ENCODE measurements at regions not wholly inside any gene's neighbourhood (a gene's known extent, or its start where the extent isn't known, plus 50 kb on each side); places are given as distances from the start of the nearest gene placed in this dataset.

- H3K4ac ChIP-seq (ENCODE audit: low read depth, low read length), result no peak overlapping the region
- DNase-seq, result no peak
- H2AFZ ChIP-seq (ENCODE audit: insufficient read depth, low read length, poor library complexity), result no peak overlapping the region
Measured at GRCh38 chr2:137797641-137798040, 166.6 kb upstream of the HNMT start.

GRCh38 chr2:137799600-137799999, 164.7 kb upstream of the HNMT start:
- Histone ChIP-seq H2AFZ (ENCODE audit: insufficient read depth, low read length, poor library complexity) (no peak overlapping the region), H3K9ac (ENCODE audit: low read length) (no peak overlapping the region), H2BK12ac (ENCODE audit: low read length) (no peak overlapping the region), H2AK5ac (ENCODE audit: low read length) (no peak overlapping the region), H3K79me1 (ENCODE audit: low read length) (no peaks in the 10 kb centered on the region), H4K12ac (ENCODE audit: low read depth, low read length) (no peak overlapping the region), H3K36me3 (ENCODE audit: control insufficient read depth in 1 of 2, insufficient read depth in 2 of 2, low read length in 2 of 2) (no peaks in the 10 kb centered on the region), H4K8ac (ENCODE audit: low read depth, low read length) (no peak overlapping the region), H3K9me3 (ENCODE audit: insufficient read depth, low read depth, low read length) (peaks cover 6% of the 10 kb centered on the region), H3K79me2 (ENCODE audit: control insufficient read depth, insufficient read depth, low read length, poor library complexity) (no peaks in the 10 kb centered on the region), H3K4ac (ENCODE audit: low read depth, low read length) (no peak overlapping the region), H4K91ac (ENCODE audit: low read depth, low read length) (no peak overlapping the region), H3K27ac (ENCODE audit: low read depth, low read length) (no peak overlapping the region), H2BK120ac (ENCODE audit: insufficient read depth, low read length, poor library complexity) (no peak overlapping the region), H3K4me2 (ENCODE audit: low read length) (no peak overlapping the region), H3K27me3 (ENCODE audit: insufficient read depth, low read length) (no peaks in the 10 kb centered on the region), H3K14ac (ENCODE audit: low read length) (no peak overlapping the region), H3K4me1 (ENCODE audit: control insufficient read depth in 1 of 2, insufficient read depth in 2 of 2, low read length in 2 of 2) (no peaks in the 10 kb centered on the region), H3K4me3 (ENCODE audit: low read depth, low read length) (no peak overlapping the region), H2BK5ac (ENCODE audit: low read depth, low read length, poor library complexity) (no peak overlapping the region), H3K23ac (ENCODE audit: low read length) (no peak overlapping the region), H3K18ac (ENCODE audit: low read length) (no peak overlapping the region)
- no peak for DNase-seq
- WGBS (ENCODE audit: extremely low coverage, insufficient coverage, insufficient read length), result no CpG with 5 or more reads among the region's 5 CpGs

More at GRCh38 chr2:137797641-137798040, 166.6 kb upstream of the HNMT start:
- H3K27ac ChIP-seq (ENCODE audit: low read depth, low read length), result no peak overlapping the region
- no peak overlapping the region for H2BK12ac ChIP-seq (ENCODE audit: low read length)
- H3K23ac ChIP-seq (ENCODE audit: low read length), result no peak overlapping the region
- H3K14ac ChIP-seq (ENCODE audit: low read length), result no peak overlapping the region
- no peaks in the 10 kb centered on the region for H3K36me3 ChIP-seq (ENCODE audit: control insufficient read depth in 1 of 2, insufficient read depth in 2 of 2, low read length in 2 of 2)
- no peak overlapping the region for H3K18ac ChIP-seq (ENCODE audit: low read length)
- H2BK120ac ChIP-seq (ENCODE audit: insufficient read depth, low read length, poor library complexity), result no peak overlapping the region
- no peak overlapping the region for H2AK5ac ChIP-seq (ENCODE audit: low read length)
- no peak overlapping the region for H3K4me2 ChIP-seq (ENCODE audit: low read length)
- no peaks in the 10 kb centered on the region for H3K79me2 ChIP-seq (ENCODE audit: control insufficient read depth, insufficient read depth, low read length, poor library complexity)
- no peak overlapping the region for H3K4me3 ChIP-seq (ENCODE audit: low read depth, low read length)
- H3K9ac ChIP-seq (ENCODE audit: low read length), result no peak overlapping the region
- H4K8ac ChIP-seq (ENCODE audit: low read depth, low read length), result no peak overlapping the region
- H4K91ac ChIP-seq (ENCODE audit: low read depth, low read length), result no peak overlapping the region
- peaks cover 6% of the 10 kb centered on the region for H3K9me3 ChIP-seq (ENCODE audit: insufficient read depth, low read depth, low read length)
- H2BK5ac ChIP-seq (ENCODE audit: low read depth, low read length, poor library complexity), result no peak overlapping the region
- no peak overlapping the region for H4K12ac ChIP-seq (ENCODE audit: low read depth, low read length)
- no peaks in the 10 kb centered on the region for H3K4me1 ChIP-seq (ENCODE audit: control insufficient read depth in 1 of 2, insufficient read depth in 2 of 2, low read length in 2 of 2)
- no peaks in the 10 kb centered on the region for H3K79me1 ChIP-seq (ENCODE audit: low read length)
- H3K27me3 ChIP-seq (ENCODE audit: insufficient read depth, low read length), result no peaks in the 10 kb centered on the region

- Histone ChIP-seq H3K23ac (ENCODE audit: low read length) (no peak overlapping the region), H3K9ac (ENCODE audit: low read length) (no peak overlapping the region), H3K79me2 (ENCODE audit: control insufficient read depth, insufficient read depth, low read length, poor library complexity) (no peaks in the 10 kb centered on the region), H4K8ac (ENCODE audit: low read depth, low read length) (no peak overlapping the region), H2BK12ac (ENCODE audit: low read length) (no peak overlapping the region), H3K36me3 (ENCODE audit: control insufficient read depth in 1 of 2, insufficient read depth in 2 of 2, low read length in 2 of 2) (no peaks in the 10 kb centered on the region), H3K27me3 (ENCODE audit: insufficient read depth, low read length) (no peaks in the 10 kb centered on the region), H3K4ac (ENCODE audit: low read depth, low read length) (no peak overlapping the region), H3K4me2 (ENCODE audit: low read length) (no peak overlapping the region), H3K14ac (ENCODE audit: low read length) (no peak overlapping the region), H4K91ac (ENCODE audit: low read depth, low read length) (no peak overlapping the region), H3K18ac (ENCODE audit: low read length) (no peak overlapping the region), H4K12ac (ENCODE audit: low read depth, low read length) (no peak overlapping the region), H2AK5ac (ENCODE audit: low read length) (no peak overlapping the region), H3K4me1 (ENCODE audit: control insufficient read depth in 1 of 2, insufficient read depth in 2 of 2, low read length in 2 of 2) (no peaks in the 10 kb centered on the region), H2BK120ac (ENCODE audit: insufficient read depth, low read length, poor library complexity) (no peak overlapping the region), H3K9me3 (ENCODE audit: insufficient read depth, low read depth, low read length) (peaks cover 6% of the 10 kb centered on the region), H2AFZ (ENCODE audit: insufficient read depth, low read length, poor library complexity) (no peak overlapping the region), H2BK5ac (ENCODE audit: low read depth, low read length, poor library complexity) (no peak overlapping the region), H3K79me1 (ENCODE audit: low read length) (no peaks in the 10 kb centered on the region), H3K4me3 (ENCODE audit: low read depth, low read length) (no peak overlapping the region), H3K27ac (ENCODE audit: low read depth, low read length) (no peak overlapping the region)
- no CpG with 5 or more reads among the region's 2 CpGs for WGBS (ENCODE audit: extremely low coverage, insufficient coverage, insufficient read length)
- DNase-seq, result no peak
Measured at GRCh38 chr2:137800386-137800785, 163.9 kb upstream of the HNMT start.

GRCh38 chr2:137801228-137801627, 163.0 kb upstream of the HNMT start:
- H2BK5ac ChIP-seq (ENCODE audit: low read depth, low read length, poor library complexity), result no peak overlapping the region
- no peak overlapping the region for H2BK12ac ChIP-seq (ENCODE audit: low read length)
- no peak overlapping the region for H2AK5ac ChIP-seq (ENCODE audit: low read length)
- H3K9ac ChIP-seq (ENCODE audit: low read length), result no peak overlapping the region
- H3K27ac ChIP-seq (ENCODE audit: low read depth, low read length), result no peak overlapping the region
- H3K4ac ChIP-seq (ENCODE audit: low read depth, low read length), result no peak overlapping the region
- H3K4me2 ChIP-seq (ENCODE audit: low read length), result no peak overlapping the region
- H3K18ac ChIP-seq (ENCODE audit: low read length), result no peak overlapping the region
- no peak overlapping the region for H3K23ac ChIP-seq (ENCODE audit: low read length)
- no peak overlapping the region for H4K12ac ChIP-seq (ENCODE audit: low read depth, low read length)
- no peak overlapping the region for H3K4me3 ChIP-seq (ENCODE audit: low read depth, low read length)
- H2AFZ ChIP-seq (ENCODE audit: insufficient read depth, low read length, poor library complexity), result no peak overlapping the region
- no peaks in the 10 kb centered on the region for H3K27me3 ChIP-seq (ENCODE audit: insufficient read depth, low read length)
- no peaks in the 10 kb centered on the region for H3K79me1 ChIP-seq (ENCODE audit: low read length)
- H3K79me2 ChIP-seq (ENCODE audit: control insufficient read depth, insufficient read depth, low read length, poor library complexity), result no peaks in the 10 kb centered on the region
- H3K14ac ChIP-seq (ENCODE audit: low read length), result no peak overlapping the region
- peaks cover 6% of the 10 kb centered on the region for H3K9me3 ChIP-seq (ENCODE audit: insufficient read depth, low read depth, low read length)
- no peak overlapping the region for H4K8ac ChIP-seq (ENCODE audit: low read depth, low read length)
- H2BK120ac ChIP-seq (ENCODE audit: insufficient read depth, low read length, poor library complexity), result no peak overlapping the region
- no peak overlapping the region for H4K91ac ChIP-seq (ENCODE audit: low read depth, low read length)
- no peak for DNase-seq
- no peaks in the 10 kb centered on the region for H3K4me1 ChIP-seq (ENCODE audit: control insufficient read depth in 1 of 2, insufficient read depth in 2 of 2, low read length in 2 of 2)
- H3K36me3 ChIP-seq (ENCODE audit: control insufficient read depth in 1 of 2, insufficient read depth in 2 of 2, low read length in 2 of 2), result no peaks in the 10 kb centered on the region

- Histone ChIP-seq H3K4me2 (ENCODE audit: low read length) (no peak overlapping the region), H2BK120ac (ENCODE audit: insufficient read depth, low read length, poor library complexity) (no peak overlapping the region), H4K12ac (ENCODE audit: low read depth, low read length) (no peak overlapping the region), H4K91ac (ENCODE audit: low read depth, low read length) (no peak overlapping the region), H3K14ac (ENCODE audit: low read length) (no peak overlapping the region), H2BK5ac (ENCODE audit: low read depth, low read length, poor library complexity) (no peak overlapping the region), H3K79me1 (ENCODE audit: low read length) (no peaks in the 10 kb centered on the region), H3K9me3 (ENCODE audit: insufficient read depth, low read depth, low read length) (peaks cover 6% of the 10 kb centered on the region), H3K79me2 (ENCODE audit: control insufficient read depth, insufficient read depth, low read length, poor library complexity) (no peaks in the 10 kb centered on the region), H4K8ac (ENCODE audit: low read depth, low read length) (no peak overlapping the region), H3K9ac (ENCODE audit: low read length) (no peak overlapping the region), H3K23ac (ENCODE audit: low read length) (no peak overlapping the region), H2AFZ (ENCODE audit: insufficient read depth, low read length, poor library complexity) (no peak overlapping the region), H3K18ac (ENCODE audit: low read length) (no peak overlapping the region), H2BK12ac (ENCODE audit: low read length) (no peak overlapping the region), H3K36me3 (ENCODE audit: control insufficient read depth in 1 of 2, insufficient read depth in 2 of 2, low read length in 2 of 2) (no peaks in the 10 kb centered on the region), H3K27ac (ENCODE audit: low read depth, low read length) (no peak overlapping the region), H3K4me3 (ENCODE audit: low read depth, low read length) (no peak overlapping the region), H3K27me3 (ENCODE audit: insufficient read depth, low read length) (no peaks in the 10 kb centered on the region), H2AK5ac (ENCODE audit: low read length) (no peak overlapping the region), H3K4me1 (ENCODE audit: control insufficient read depth in 1 of 2, insufficient read depth in 2 of 2, low read length in 2 of 2) (no peaks in the 10 kb centered on the region), H3K4ac (ENCODE audit: low read depth, low read length) (no peak overlapping the region)
- no CpG with 5 or more reads among the region's 1 CpG for WGBS (ENCODE audit: extremely low coverage, insufficient coverage, insufficient read length)
- no peak for DNase-seq
Measured at GRCh38 chr2:137802038-137802437, 162.2 kb upstream of the HNMT start.

Measured in trophoblast cell (in vitro differentiated cells and primary cell).